ENCODE measurements at regions not wholly inside any gene's neighbourhood (a gene's known extent, or its start where the extent isn't known, plus 50 kb on each side); places are given as distances from the start of the nearest gene placed in this dataset.

DNA sequence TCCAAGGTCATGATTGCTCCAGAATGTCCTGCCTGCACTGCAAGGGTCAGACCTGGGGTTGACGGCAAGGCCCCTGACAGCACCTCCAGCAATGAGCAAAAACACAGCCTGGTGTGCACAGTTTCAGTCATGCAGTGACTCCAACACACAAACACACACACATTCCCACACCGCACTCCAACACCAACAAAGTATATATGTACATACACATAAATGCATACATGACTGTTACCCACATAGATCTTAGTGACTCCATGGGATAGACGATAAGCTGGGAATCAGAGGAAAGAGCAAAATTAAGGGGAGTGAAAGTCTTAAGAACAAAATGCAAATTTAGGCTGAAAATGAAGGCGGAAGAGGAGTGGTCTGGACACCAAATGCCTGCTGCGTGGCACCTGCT, 112.7 kb upstream of the TEKT4 start:
- TF ChIP-seq, protein P1, sequence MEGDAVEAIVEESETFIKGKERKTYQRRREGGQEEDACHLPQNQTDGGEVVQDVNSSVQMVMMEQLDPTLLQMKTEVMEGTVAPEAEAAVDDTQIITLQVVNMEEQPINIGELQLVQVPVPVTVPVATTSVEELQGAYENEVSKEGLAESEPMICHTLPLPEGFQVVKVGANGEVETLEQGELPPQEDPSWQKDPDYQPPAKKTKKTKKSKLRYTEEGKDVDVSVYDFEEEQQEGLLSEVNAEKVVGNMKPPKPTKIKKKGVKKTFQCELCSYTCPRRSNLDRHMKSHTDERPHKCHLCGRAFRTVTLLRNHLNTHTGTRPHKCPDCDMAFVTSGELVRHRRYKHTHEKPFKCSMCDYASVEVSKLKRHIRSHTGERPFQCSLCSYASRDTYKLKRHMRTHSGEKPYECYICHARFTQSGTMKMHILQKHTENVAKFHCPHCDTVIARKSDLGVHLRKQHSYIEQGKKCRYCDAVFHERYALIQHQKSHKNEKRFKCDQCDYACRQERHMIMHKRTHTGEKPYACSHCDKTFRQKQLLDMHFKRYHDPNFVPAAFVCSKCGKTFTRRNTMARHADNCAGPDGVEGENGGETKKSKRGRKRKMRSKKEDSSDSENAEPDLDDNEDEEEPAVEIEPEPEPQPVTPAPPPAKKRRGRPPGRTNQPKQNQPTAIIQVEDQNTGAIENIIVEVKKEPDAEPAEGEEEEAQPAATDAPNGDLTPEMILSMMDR (IDR thresholded peaks at IDR 0.05) = no peak
- TF ChIP-seq EZH2 (IDR thresholded peaks at IDR 0.05; ENCODE audit: borderline replicate concordance, insufficient read depth, low read depth, low read length, poor library complexity, severe bottlenecking) = no peak
